A673 (cell line): ENCODE measurements at regions not wholly inside any gene's neighbourhood (a gene's known extent, or its start where the extent isn't known, plus 50 kb on each side); places are given as distances from the start of the nearest gene placed in this dataset.

ENCODE experiments used
- CTCF ChIP-seq: fragments of 300-800, 200-600 bp; sonication (generic); conservative IDR thresholded peaks from 2 replicates; pipeline ENCODE4 v1.5.1; 2017; ENCODE audit warnings: low read depth, mild to moderate bottlenecking, antibody characterized with exemption, low read length, moderate library complexity, mixed read lengths
- EZH2 ChIP-seq: fragments of 200-600 bp; sonication (generic); IDR thresholded peaks from 2 replicates; pipeline ENCODE4 v1.6.1; 2017; ENCODE audit warnings: borderline replicate concordance, low read depth, mild to moderate bottlenecking, mixed read lengths, antibody characterized with exemption, low read length; ENCODE audit not compliant: poor library complexity, severe bottlenecking

GRCh38 chr17:6358131-6358530, 76.8 kb downstream of the AIPL1 start:
- TF ChIP-seq CTCF (no peak), EZH2 (no peak)
